Transverse colon (tissue), 4 donors: ENCODE measurements at regions not wholly inside any gene's neighbourhood (a gene's known extent, or its start where the extent isn't known, plus 50 kb on each side); places are given as distances from the start of the nearest gene placed in this dataset.

Experiments used
- POLR2A ChIP-seq: fragments of 450-650 bp; IDR thresholded peaks from one replicate; pipeline ENCODE4 v1.6.1; 2016; ENCODE audit warnings: antibody characterized with exemption, mild to moderate bottlenecking, moderate library complexity
- POLR2AphosphoS5 ChIP-seq, 3 donors: sonication (generic); formaldehyde crosslinking; IDR thresholded peaks; one replicate each; pipeline ENCODE4 v1.6.1; 2016; ENCODE audit warnings: antibody characterized with exemption in 3 of 3
- TF ChIP-seq, protein P1 (sequence below), 5 experiments: fragments of 200-600 bp in 3 of 5; fragments of 450-650 bp in 2 of 5; sonication (generic) in 3 of 5; IDR thresholded peaks; 1 replicate in 2 of 5; 2 replicates in 3 of 5; pipeline ENCODE4 v1.5.1; 2016 to 2017; ENCODE audit warnings: antibody characterized with exemption in 5 of 5, inconsistent platforms in 3 of 5, mild to moderate bottlenecking in 2 of 5, moderate library complexity in 1 of 5

DNA sequence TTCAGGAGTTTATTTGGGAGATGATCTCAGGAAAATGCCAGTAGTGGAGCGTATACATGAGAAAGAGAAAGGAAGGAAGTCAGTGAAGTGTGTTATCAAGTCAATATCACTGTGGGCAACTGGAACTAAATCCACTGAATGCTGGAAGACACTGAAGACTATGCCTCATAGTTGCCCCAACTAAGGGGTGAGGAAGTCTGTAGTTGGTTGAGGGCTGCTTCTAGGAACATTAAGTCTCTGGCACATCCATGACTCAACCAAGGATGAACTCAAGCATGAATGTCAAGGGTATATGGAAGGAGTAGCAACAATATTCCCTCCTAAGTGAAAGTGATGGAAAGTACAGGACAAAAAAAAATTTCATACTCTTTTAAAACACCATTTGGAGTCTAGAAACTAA, 167.9 kb downstream of the MAGEB17 start:
- TF ChIP-seq, protein P1, sequence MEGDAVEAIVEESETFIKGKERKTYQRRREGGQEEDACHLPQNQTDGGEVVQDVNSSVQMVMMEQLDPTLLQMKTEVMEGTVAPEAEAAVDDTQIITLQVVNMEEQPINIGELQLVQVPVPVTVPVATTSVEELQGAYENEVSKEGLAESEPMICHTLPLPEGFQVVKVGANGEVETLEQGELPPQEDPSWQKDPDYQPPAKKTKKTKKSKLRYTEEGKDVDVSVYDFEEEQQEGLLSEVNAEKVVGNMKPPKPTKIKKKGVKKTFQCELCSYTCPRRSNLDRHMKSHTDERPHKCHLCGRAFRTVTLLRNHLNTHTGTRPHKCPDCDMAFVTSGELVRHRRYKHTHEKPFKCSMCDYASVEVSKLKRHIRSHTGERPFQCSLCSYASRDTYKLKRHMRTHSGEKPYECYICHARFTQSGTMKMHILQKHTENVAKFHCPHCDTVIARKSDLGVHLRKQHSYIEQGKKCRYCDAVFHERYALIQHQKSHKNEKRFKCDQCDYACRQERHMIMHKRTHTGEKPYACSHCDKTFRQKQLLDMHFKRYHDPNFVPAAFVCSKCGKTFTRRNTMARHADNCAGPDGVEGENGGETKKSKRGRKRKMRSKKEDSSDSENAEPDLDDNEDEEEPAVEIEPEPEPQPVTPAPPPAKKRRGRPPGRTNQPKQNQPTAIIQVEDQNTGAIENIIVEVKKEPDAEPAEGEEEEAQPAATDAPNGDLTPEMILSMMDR (IDR thresholded peaks at IDR 0.05) = no peak
- TF ChIP-seq POLR2A (no peak), POLR2AphosphoS5 (IDR thresholded peaks at IDR 0.05) (no peak)
